Fibroblast of mammary gland (primary cell): ENCODE measurements at regions not wholly inside any gene's neighbourhood (a gene's known extent, or its start where the extent isn't known, plus 50 kb on each side); places are given as distances from the start of the nearest gene placed in this dataset.
A peak's percentile ranks its signal among the peaks of the same experiment; 100 is the strongest.

ENCODE experiments used
- DNase-seq: peaks from one replicate; pipeline ENCODE4 v3.0.0-alpha.2; 2010; ENCODE audit warnings: low read depth
- H3K4me3 ChIP-seq: 2 replicates; pipeline ENCODE4 v1.5.1; 2011; ENCODE audit warnings: low read depth, mild to moderate bottlenecking, low read length, moderate library complexity; ENCODE audit not compliant: control insufficient read depth
- CTCF ChIP-seq: conservative IDR thresholded peaks from 2 replicates; pipeline ENCODE4 v1.5.1; 2011; ENCODE audit warnings: low read depth, low read length, inconsistent platforms; ENCODE audit not compliant: control insufficient read depth, insufficient read depth

GRCh38 chr10:31081937-31082840 is 50.5 kb upstream of the ZNF438 start:
- H3K4me3 ChIP-seq, result no peak overlapping the region
- no peak for DNase-seq
- no peak for TF ChIP-seq CTCF

GRCh38 chr10:31083765-31084184 is 52.1 kb upstream of the ZNF438 start:
- TF ChIP-seq CTCF, result peak; percentile 56
- DNase-seq, result peak; percentile 64
- H3K4me3 ChIP-seq, result no peak overlapping the region

- H3K4me3 ChIP-seq, result no peak overlapping the region
- TF ChIP-seq CTCF, result no peak
- no peak for DNase-seq
Measured at GRCh38 chr10:31087011-31087410, 55.3 kb upstream of the ZNF438 start.

- no peak for TF ChIP-seq CTCF
- H3K4me3 ChIP-seq, result no peak overlapping the region
- no peak for DNase-seq
Measured at GRCh38 chr10:31087851-31088250, 56.2 kb upstream of the ZNF438 start.

GRCh38 chr10:31090894-31091607 is 59.4 kb upstream of the ZNF438 start:
- no peak for TF ChIP-seq CTCF
- H3K4me3 ChIP-seq, result no peak overlapping the region
- DNase-seq, result no peak

GRCh38 chr10:31095677-31096560 is 64.3 kb upstream of the ZNF438 start:
- H3K4me3 ChIP-seq, result no peak overlapping the region
- no peak for TF ChIP-seq CTCF
- no peak for DNase-seq
